ENCODE measurements at regions not wholly inside any gene's neighbourhood (a gene's known extent, or its start where the extent isn't known, plus 50 kb on each side); places are given as distances from the start of the nearest gene placed in this dataset.

GRCh38 chr6:125662296-125662695, 87.1 kb upstream of the HEY2 start:
- DNase-seq (ENCODE audit: low read depth), result no peak
- no peak for TF ChIP-seq CTCF (conservative IDR thresholded peaks at IDR 0.05; ENCODE audit: low read length)
- H3K4me3 ChIP-seq (ENCODE audit: low read length), result no peak overlapping the region

GRCh38 chr6:125665295-125665814, 84.1 kb upstream of the HEY2 start:
- H3K4me3 ChIP-seq (ENCODE audit: low read length), result no peak overlapping the region
- no peak for DNase-seq (ENCODE audit: low read depth)
- TF ChIP-seq CTCF (conservative IDR thresholded peaks at IDR 0.05; ENCODE audit: low read length), result no peak

- H3K4me3 ChIP-seq (ENCODE audit: low read length), result no peak overlapping the region
- DNase-seq (ENCODE audit: low read depth), result no peak
- TF ChIP-seq CTCF (conservative IDR thresholded peaks at IDR 0.05; ENCODE audit: low read length), result no peak
Observed at GRCh38 chr6:125667326-125667725, 82.1 kb upstream of the HEY2 start.

GRCh38 chr6:125668071-125668470, 81.4 kb upstream of the HEY2 start:
- no peak for TF ChIP-seq CTCF (conservative IDR thresholded peaks at IDR 0.05; ENCODE audit: low read length)
- no peak for DNase-seq (ENCODE audit: low read depth)
- no peak overlapping the region for H3K4me3 ChIP-seq (ENCODE audit: low read length)

GRCh38 chr6:125670568-125670967, 78.9 kb upstream of the HEY2 start:
- no peak for DNase-seq (ENCODE audit: low read depth)
- no peak overlapping the region for H3K4me3 ChIP-seq (ENCODE audit: low read length)
- TF ChIP-seq CTCF (conservative IDR thresholded peaks at IDR 0.05; ENCODE audit: low read length), result no peak

- DNase-seq (ENCODE audit: low read depth), result no peak
- no peak for TF ChIP-seq CTCF (conservative IDR thresholded peaks at IDR 0.05; ENCODE audit: low read length)
- no peak overlapping the region for H3K4me3 ChIP-seq (ENCODE audit: low read length)
Observed at GRCh38 chr6:125671323-125671722, 78.1 kb upstream of the HEY2 start.

- no peak for DNase-seq (ENCODE audit: low read depth)
- H3K4me3 ChIP-seq (ENCODE audit: low read length), result no peak overlapping the region
- no peak for TF ChIP-seq CTCF (conservative IDR thresholded peaks at IDR 0.05; ENCODE audit: low read length)
Observed at GRCh38 chr6:125674230-125674629, 75.2 kb upstream of the HEY2 start.
